Activated T-cell treated with anti-CD3 and anti-CD28 coated beads for 4 hours (primary cell): ENCODE measurements at regions not wholly inside any gene's neighbourhood (a gene's known extent, or its start where the extent isn't known, plus 50 kb on each side); places are given as distances from the start of the nearest gene placed in this dataset.

ENCODE experiments used
- DNase-seq: peaks from one replicate; pipeline ENCODE4 v3.0.0-alpha.2; 2020

DNA sequence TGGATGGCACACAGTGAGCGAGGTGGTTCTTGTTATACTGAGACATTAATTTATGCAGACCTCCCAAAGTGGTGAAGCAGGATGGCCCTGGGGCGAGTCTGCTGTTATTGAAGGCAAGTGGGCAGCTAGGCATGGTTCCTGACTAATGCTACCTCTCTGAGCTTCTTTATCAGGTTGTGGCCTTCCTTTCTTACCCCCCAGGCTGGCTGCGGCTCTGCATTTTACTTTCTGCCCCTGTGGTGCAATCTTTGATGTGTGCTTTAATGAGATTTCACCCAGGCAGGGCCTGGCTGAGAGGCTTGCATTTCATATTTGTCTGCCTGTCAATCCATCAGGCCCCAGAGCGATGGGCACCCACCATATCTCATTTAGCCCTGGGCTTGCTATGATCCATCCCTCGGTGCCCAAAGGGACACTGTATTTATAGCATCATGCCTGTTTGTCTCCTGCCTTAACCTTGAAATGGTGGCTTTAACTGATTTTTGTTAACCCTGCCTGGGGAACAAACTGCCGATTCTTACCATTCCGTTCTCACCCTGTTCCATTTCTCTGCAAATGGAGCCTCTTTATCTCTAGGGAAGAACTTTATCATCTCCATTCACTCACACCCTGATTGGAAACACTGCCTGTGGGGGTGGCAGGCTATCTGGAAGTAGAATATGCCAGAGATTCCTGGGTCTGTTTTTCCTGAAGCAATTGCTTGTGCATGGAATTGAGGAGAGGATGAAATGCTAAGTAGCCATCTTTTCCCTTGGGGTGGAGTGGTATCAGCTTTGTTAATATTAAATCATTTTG, 316.2 kb upstream of the THSD7B start:
- no peak for DNase-seq

DNA sequence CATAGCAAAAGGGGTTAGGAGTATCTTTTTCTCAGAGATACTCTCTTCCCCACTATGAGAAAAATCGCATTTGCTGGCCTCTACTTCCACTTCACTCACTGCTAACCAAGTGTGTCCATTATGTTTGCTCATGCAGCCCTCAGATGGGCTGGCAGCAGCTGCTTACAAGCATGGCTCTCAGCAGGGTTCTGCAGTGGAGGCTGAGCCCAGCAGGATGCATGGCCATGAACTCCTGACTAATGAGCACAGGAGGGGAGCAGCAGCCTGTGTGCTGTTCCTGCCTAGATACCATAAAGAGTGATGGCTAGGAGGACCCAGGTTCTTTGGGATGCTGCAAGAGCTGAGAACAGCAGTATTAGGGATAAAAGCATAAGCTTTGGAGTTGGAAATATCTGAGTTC, 316.9 kb upstream of the THSD7B start:
- DNase-seq = no peak

DNA sequence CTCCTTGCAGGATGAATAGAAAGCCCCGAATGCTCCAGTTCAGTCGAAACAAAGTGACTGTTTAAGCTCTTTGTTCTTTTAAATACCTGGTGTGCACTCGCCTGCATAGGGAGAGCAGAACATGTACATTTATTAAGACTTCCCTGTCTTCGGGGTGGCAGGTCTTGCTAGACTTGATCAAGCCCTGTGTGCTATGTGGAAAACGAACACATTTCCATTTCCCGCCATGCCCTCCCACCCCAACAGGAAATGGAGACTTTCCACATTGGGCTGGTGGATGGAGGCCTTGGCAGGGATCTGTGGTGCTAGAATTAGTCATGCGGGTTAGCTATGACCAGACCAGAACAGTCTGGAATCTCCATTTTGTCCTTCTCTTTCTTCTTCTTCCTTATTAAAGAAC, 321.0 kb upstream of the THSD7B start:
- no peak for DNase-seq

DNA sequence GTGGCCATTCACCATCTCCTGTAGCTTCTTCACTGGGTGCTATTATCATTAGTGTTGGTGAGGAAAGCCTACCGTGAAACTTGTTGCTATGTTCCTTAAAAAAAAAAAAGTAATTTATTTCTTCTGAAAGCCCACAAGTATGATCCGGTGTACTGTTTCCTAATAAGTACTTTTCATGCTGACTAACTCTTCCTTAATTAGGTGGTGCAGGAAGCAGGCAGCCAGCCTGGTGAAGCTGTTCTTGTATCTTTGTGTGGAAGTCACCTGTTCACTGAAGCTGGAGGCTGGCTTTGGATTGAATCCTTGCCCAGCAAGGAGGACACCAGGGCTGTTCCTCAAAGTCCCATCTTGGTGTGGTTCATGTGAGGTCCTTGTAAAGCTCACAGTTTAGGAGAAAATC, 321.7 kb upstream of the THSD7B start:
- DNase-seq = no peak

DNA sequence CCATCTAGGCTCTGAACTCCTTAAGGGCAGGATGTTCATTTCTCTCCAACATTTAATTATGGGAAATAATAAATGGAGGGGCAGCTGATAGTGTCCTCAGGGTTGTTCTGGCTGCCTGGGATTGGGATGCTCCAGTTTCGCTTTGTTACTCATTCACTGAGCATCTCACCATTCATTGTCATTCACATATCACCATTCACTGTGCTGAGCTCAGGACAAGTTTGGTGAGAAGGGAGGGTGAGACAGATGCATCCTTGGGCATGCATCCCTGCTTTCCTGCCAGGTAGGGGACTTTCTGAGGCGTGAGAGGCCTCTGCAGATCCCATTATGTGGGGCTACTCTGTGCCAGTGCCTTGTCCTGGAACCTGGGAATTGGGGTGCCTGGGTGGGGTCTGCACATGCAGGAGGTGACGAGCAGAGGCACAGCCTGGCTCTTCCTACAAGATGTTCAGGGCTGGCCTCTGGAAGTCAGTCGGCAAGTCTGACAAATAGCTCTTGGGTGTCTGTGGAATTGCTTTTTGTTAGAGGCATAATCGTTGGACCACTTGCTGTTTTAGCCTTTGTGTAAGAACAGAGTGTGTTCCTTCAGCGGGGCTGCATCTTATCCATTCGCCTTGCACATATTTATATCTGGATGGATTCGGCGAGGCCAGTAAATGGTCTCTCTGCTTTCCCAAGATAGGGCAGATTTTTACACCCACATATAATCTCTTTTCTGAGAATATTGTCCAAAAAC, 323.2 kb upstream of the THSD7B start:
- no peak for DNase-seq

DNA sequence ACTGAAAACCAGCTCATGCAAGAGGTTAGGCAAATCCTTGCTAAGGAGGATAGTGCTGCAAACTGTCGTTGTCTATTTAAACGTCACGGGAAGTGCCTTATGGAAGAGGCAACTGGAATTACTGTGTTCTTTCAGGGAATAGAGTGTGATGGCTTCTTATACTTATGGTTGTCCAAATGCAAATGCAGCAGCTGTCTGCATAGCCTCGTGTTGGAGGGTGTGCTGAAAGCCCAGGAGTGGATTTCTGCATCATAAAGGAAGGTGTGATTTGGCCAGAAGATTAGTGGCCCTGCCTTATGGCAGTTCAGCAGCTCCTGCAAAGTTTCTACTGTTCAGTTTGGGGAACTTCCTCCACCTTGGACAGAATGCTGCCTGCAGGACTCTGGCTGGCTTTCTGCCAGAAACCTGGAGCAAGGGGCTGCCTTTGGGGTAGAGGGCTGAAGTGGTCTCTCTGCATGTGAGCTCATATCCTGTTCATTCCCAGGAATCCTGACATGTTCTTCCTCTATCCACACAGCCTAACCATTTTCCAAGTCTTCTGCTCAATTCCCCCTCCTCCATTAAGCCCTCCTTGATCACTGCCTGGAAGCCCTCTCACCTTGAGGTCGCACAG, 321.2 kb upstream of the CXCR4 start:
- DNase-seq = no peak

DNA sequence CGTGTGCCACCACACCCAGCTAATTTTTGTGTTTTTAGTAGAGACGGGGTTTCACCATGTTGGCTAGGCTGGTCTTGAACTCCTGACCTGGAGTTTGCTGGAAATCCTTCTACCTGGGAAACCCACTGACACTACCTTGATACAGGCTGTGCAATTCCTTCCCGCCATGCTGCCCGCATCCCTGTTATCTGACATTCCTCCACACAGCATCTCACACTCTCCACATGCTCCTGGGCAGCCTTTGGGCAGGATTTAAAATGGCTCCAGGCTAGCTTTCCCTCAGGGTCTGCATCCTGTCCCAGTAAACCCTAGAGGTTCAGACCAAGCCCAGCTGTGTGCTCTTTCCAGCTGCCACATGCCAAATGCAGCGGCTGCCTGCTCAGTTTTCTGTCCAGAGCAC, 319.5 kb upstream of the CXCR4 start:
- DNase-seq = no peak

DNA sequence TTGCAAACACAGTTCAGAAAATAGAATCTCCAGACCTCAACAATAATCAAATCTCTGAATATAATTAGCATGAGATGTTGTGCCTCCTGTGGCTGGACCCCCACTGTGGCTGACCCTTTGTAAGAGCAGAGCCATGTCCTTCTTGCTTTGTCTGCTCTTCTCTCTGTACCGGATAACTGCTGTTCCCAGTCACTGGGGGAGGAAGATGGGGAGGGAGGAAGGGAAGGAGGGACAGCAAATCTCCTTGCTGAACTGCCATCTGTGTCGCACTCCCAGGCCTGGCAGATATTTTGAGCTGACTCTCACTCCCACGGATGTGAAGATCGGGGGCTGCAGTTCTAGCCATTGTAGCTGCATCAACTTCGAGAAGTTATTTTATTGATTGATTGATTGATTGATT, 319.0 kb upstream of the CXCR4 start:
- no peak for DNase-seq

DNA sequence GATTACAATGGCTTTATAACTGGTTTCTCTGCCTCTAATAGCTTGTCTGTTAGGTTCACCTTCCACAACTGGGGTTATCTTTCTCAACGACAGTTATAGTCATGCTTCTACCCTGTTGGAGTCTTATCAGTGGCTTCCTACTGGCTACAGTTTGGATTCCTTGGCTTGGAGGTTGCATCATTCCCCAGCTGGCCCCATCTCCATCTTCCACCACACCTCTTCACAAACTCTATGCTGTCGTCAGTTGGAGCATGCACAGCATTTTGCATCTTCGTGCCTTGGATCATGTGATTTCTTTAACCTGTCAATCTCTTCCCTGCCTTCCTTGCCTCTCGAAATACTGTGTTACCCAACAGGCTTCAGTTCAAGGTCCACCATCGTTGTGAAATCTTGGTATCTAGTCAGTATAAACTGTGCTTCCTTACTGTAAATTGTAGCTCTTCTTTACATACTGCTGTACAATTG, 316.3 kb upstream of the CXCR4 start:
- no peak for DNase-seq

DNA sequence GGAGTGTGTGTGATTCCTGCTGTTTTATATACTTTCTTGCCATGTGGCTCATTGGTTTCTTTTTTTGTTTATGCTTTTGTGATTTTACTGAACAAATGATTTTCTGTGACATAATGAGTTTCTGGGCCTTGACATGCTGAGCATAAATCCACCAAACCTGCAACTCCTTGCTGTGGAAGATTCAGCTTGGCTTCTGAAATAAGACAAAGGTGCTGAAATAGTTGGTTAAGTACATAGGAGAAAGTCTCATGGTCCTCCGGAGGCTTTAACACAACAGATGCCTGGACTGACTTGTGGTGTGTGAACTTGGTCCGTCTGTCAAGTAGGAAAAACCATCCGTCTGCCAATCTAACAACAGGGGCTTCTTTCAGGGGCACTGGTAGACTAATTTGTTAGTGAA, 315.3 kb upstream of the CXCR4 start:
- no peak for DNase-seq

DNA sequence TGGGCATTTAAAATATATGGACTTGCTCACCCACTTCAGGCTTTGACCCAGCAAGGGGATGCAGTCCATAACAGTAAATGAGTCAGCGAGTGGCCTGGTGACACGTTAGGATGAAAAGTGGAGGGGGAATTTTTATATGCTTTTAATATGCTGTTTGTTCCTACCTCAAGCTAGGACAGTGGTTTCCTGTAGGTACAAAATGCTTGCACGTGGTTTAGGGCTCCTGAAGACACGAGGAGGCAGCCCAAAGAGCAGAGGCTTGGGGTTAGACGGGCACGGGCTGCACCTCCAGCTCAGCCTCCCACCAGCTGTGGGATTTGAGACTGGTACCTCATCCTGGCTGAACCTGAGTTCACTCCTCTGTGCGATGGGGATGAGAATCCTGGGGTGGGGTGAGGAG, 306.2 kb upstream of the CXCR4 start:
- DNase-seq = no peak

DNA sequence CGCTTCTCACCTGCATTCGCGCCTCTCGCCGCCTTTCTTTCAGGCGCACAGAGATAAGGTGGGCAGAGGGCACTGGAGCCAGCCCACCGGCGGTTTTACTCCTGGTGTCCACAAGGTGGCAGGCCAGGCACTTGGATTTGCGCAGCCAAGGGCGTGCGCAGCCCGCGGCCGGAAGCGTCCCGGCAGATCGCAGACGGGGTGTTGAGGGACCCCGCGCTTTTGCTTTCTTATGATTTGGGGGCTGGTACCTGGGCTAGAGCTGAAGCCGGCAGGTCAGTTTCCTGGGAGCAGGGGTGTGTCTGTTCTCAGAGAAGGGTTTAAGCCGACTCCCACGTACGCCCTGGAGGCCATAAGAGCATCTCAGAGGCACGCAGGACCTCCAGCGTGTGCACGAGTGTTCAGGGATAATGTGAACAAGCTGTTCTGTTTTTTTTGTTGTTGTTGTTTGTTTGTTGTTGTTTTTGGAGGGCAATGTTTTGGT, 305.6 kb upstream of the CXCR4 start:
- DNase-seq = peak; percentile 73

DNA sequence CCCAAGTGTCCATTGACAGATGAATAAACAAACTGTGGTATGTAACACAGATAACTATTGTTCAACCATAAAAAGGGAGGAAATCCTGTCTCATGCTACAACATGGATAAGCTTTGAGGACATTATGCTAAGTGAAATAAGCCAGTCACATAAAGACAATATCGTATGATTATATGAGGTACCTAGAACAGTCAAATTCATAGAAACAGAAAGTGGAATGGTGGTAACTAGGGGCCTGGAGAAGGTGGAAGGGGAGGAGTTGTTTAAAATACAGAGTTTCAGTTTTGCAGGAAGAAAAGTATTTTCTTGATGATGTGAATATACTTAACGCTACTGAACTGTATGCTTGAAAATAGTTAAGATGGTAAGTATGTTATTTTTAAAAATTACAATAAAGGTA, 304.6 kb upstream of the CXCR4 start:
- DNase-seq = no peak

DNA sequence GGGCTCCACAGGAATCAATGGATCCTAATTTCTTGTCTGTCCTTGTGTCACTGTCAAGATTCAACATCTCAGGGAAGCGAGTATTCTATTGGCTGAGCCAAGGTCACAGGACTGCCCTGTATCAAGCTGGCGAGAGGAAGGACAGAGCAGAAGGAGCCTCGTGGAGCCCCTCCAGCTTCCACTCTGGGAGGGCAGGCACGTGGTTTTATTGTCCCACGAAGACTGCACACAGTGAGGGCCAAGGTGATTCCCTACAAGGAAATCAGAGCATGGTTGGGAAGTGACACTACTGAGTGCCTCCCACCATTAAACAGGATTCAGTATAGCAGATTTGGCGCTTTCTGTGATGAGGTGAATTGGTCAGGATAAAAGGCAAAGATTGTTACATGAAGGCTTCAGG, 302.4 kb upstream of the CXCR4 start:
- DNase-seq = no peak

DNA sequence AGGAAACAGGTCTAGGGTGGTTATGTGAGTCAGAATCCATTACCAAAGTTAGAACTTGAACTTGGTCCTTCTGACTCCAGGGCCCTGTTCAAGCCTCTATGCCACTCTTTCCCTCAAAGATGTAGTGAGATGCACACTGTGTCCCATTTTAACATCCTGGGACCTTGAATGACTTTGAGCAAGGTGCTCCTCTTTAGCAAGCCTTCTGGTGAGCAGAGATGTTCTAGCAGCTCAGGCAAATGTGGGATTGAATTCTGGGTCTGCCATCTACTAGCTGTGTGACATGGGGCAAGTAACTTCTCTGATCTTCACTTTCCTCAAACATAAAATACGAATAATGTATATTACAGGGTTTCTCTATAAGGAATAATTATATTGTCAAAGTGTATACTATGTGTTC, 294.0 kb upstream of the CXCR4 start:
- no peak for DNase-seq

DNA sequence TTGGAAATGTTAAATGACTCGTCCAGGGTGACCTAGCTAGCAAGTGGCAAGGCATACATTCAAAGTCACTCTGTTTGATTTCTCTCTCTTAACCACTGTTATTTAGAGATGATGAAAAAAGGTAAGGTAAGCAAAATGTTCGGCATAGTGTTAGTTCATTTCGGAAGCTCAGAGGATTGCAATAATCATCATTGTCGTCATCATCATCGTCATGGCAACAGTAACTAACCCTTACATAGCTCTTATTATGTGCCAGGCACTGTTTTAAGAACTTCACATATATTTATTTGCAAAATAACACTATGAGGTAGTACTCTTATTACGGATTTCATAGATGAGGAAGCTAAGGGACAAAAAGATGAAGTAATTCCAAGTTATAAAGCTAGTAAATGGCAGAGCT, 292.7 kb upstream of the CXCR4 start:
- no peak for DNase-seq

DNA sequence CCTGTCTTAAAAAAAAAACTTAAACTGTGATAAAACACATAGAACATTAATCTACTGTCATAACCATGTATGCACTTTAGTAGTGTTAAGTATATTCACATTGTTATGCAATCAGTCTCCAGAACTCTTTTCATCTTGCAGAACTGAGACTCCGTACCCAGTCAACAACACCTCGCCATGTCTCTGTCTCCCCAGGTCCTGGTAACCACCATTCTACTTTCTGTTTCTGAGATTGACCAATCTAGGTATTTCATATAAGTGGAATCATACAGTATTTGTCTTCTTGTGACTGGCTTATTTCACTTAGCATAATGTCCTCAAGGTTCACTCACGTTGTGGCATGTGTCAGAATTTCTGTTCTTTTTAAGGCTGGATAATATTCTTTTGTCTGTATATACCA, 290.8 kb upstream of the CXCR4 start:
- DNase-seq = no peak

DNA sequence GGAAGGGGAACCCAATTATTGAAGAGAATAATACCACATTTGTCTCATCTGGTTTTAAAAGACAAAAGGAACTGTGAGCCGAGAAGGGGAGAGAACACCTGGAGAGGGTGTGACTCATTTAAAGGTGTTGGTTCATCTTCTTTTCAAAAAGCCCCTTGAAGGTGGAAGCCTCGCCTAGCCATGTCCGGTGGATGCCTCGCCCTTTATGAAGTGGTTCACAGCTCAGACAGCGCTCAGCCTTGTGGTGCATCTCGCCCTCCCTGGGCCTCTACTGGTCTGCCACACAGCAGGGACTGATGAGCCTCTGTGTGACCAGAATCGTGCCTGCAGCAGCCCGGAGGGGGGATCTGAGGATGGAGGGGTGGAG, 290.0 kb upstream of the CXCR4 start:
- no peak for DNase-seq

DNA sequence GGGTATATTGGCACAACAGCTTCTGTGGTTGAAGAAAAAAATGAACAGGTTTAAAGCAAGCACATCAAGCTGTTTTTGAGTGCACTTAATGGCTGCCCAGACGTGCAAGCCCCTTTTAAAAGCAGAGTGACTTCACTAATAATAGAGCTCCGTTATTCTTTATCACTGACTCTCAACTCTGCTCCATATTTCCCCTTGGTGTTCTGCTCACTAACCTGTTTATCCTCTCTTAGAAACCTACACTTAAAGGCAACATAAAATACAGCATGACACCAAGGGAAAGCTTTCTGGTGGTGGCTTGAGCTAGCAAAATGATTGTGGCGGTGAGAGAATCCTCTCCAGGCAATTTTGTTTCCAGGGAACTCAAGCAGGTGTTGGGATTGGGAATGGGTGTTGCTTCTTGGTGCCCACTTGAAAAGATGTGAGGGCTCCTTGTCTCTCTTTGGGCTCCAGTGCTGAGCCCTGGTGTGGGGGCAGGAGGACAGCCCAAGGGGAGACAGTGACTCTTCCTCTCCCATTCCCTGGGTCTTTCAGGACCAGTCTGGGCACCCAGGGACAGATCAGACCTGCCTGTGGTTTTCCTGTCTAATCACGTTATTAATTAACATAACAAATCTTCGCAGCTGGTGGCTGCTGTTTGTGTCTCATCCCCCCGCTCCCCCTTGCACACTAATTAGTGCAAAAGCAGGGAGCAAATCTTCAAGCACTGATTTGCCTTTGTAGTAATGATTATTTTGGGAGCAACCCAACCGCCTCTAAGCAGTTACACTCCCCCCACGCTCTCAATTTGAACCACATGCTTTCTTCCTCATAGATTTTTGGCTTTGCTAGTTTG, 289.4 kb upstream of the CXCR4 start:
- no peak for DNase-seq

DNA sequence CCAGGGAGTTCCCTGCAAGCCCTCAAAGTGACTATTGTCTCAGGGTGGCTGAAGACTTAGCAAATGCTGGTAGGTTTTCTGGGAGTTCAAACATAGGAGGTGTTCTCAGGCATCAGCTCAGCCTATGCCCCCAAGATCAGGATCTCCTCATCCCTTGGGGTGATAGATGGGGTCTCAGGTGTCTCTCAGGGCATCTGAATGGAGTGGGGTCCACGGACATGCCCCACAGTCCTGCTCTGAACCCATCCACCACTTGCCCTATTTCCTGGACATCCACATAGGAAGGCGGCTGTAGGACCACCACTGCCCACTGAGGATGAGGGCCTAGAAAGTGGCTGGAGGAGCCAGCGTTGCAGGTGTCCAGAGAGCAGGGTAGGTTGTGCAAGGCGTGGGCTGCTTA, 287.0 kb upstream of the CXCR4 start:
- DNase-seq = no peak

DNA sequence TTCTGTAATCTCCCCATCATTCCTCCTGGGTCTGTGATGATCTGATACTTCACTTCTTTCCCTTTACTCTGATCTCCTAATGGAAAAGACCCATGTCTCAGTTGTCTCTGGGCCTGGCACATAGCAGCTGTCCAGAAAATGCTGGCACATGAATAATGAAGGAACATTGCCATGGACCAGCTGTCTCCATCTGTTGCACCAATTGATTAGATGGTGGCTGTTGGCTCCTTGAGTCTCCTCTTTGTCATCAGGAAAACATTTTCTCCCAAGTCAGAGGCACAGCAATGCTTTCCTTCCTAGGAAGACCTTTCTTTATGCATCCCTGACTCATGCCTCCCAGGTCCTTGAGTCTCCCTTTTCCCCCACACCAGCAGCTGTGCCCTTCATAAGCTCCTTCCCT, 286.2 kb upstream of the CXCR4 start:
- DNase-seq = no peak

DNA sequence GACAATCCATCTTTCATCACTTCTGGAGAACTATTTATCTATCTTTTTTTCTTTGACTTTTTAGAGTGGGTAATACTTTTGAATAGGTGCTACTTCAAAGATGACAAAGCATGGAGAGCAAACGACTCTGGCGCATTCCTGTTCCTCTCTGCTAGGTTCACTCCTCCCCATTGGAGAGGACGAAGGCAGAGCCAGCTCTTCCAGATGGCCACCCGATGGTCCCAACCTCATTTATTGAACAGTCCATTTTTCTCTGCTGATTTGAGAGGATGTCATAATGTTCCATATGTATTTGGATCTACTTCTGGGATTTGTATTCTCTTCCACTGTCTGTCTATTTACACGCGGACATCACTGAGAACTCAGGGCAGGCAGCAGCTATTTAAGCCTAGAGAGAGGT, 284.3 kb upstream of the CXCR4 start:
- no peak for DNase-seq

DNA sequence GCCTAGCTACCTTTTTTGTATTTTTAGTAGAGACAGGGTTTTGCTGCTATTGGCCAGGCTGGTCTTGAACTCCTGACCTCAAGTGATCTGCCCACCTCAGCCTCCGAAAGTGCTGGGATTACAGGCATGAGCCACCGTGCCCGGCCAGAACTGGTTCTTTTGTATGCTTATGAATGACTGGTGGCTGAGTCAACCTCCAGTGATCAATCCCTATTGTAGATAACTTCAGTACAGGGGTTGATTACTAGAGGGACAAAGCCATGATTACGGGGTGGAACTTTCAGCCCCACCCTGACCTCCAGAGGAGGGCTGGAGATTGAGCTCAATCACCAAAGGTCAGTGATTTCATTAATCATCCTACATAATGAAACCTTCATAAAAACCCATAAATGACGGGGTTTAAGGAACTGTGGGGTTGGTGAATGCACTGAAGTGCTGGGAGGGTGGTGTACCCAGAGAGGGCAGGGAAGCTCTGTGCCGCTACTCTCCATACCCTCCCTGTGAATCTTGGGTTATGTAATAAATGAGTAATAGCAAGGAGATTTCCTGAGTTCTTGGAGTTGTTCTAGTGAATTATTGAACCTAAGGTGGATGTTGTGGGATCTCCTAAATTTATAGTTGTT, 281.8 kb upstream of the CXCR4 start:
- no peak for DNase-seq
